ENCODE measurements at regions not wholly inside any gene's neighbourhood (a gene's known extent, or its start where the extent isn't known, plus 50 kb on each side); places are given as distances from the start of the nearest gene placed in this dataset.

GRCh38 chr16:50940275-50940854 lies 198.5 kb downstream of the CYLD start:
- TF ChIP-seq POLR2A (IDR thresholded peaks at IDR 0.05) (no peak), CTCF (IDR thresholded peaks at IDR 0.05) (no peak)
